ENCODE measurements at regions not wholly inside any gene's neighbourhood (a gene's known extent, or its start where the extent isn't known, plus 50 kb on each side); places are given as distances from the start of the nearest gene placed in this dataset.
"Not testable (repeated sequence)": the region's sequence is repeated elsewhere in the genome, so short reads cannot be mapped to it uniquely, and the experiment has no call there.

- H3K36me3 ChIP-seq = no peaks in the 10 kb centered on the region
- H3K4me1 ChIP-seq = no peaks in the 10 kb centered on the region
- ATAC-seq = no peak
- TF ChIP-seq POLR2AphosphoS5 (IDR thresholded peaks at IDR 0.05) = no peak
- TF ChIP-seq POLR2A (IDR thresholded peaks at IDR 0.05) = no peak
- no peak for TF ChIP-seq EP300 (IDR thresholded peaks at IDR 0.05)
- no peak for TF ChIP-seq CTCF (IDR thresholded peaks at IDR 0.05)
- no peak overlapping the region for H3K27ac ChIP-seq
- H3K9me3 ChIP-seq = no peaks in the 10 kb centered on the region
- no peak overlapping the region for H3K4me3 ChIP-seq
- H3K27me3 ChIP-seq = no peaks in the 10 kb centered on the region
- WGBS, 2 donors (ENCODE audit: low coverage in 1 of 2) = 36 to 86% methylated on average over 1 of the region's 1 CpG
Measured at GRCh38 chr10:22833781-22834180, 94.1 kb upstream of the ARMC3 start.

GRCh38 chr10:22833353-22833752 lies 94.5 kb upstream of the ARMC3 start:
- no peaks in the 10 kb centered on the region for H3K9me3 ChIP-seq
- WGBS, 2 donors (ENCODE audit: low coverage in 1 of 2) = 88 to 93% methylated on average over 5 of the region's 5 CpGs
- H3K27ac ChIP-seq = no peak overlapping the region
- H3K4me1 ChIP-seq = no peaks in the 10 kb centered on the region
- H3K4me3 ChIP-seq = no peak overlapping the region
- no peaks in the 10 kb centered on the region for H3K36me3 ChIP-seq
- no peak for TF ChIP-seq POLR2A (IDR thresholded peaks at IDR 0.05)
- no peak for TF ChIP-seq CTCF (IDR thresholded peaks at IDR 0.05)
- TF ChIP-seq POLR2AphosphoS5 (IDR thresholded peaks at IDR 0.05) = no peak
- no peak for TF ChIP-seq EP300 (IDR thresholded peaks at IDR 0.05)
- no peak for ATAC-seq
- no peaks in the 10 kb centered on the region for H3K27me3 ChIP-seq

- WGBS, 2 donors (ENCODE audit: low coverage in 1 of 2) = 100% methylated on average over 1 of the region's 2 CpGs; no CpG with 5 or more reads in 1 of the 2 donors
- Histone ChIP-seq H3K36me3 (no peaks in the 10 kb centered on the region), H3K9me3 (no peaks in the 10 kb centered on the region), H3K27me3 (no peaks in the 10 kb centered on the region), H3K4me3 (no peak overlapping the region), H3K27ac (no peak overlapping the region), H3K4me1 (no peaks in the 10 kb centered on the region)
- TF ChIP-seq EP300 (IDR thresholded peaks at IDR 0.05) = no peak
- no peak for TF ChIP-seq CTCF (IDR thresholded peaks at IDR 0.05)
- TF ChIP-seq POLR2AphosphoS5 (IDR thresholded peaks at IDR 0.05) = no peak
- TF ChIP-seq POLR2A (IDR thresholded peaks at IDR 0.05) = no peak
- no peak for ATAC-seq
Measured at GRCh38 chr10:22832851-22833250, 95.0 kb upstream of the ARMC3 start.

- WGBS, 2 donors (ENCODE audit: low coverage in 1 of 2) = 64 to 72% methylated on average over 4 of the region's 4 CpGs
- Histone ChIP-seq H3K27ac (no peak overlapping the region), H3K27me3 (no peaks in the 10 kb centered on the region), H3K4me1 (no peaks in the 10 kb centered on the region), H3K4me3 (no peak overlapping the region), H3K36me3 (no peaks in the 10 kb centered on the region), H3K9me3 (no peaks in the 10 kb centered on the region)
- no peak for TF ChIP-seq CTCF (IDR thresholded peaks at IDR 0.05)
- no peak for TF ChIP-seq POLR2A (IDR thresholded peaks at IDR 0.05)
- TF ChIP-seq POLR2AphosphoS5 (IDR thresholded peaks at IDR 0.05) = no peak
- no peak for ATAC-seq
Measured at GRCh38 chr10:22832066-22832602, 95.7 kb upstream of the ARMC3 start.

- WGBS, 2 donors (ENCODE audit: low coverage in 1 of 2) = 76 to 92% methylated on average over 2 to 8 of the region's 8 CpGs
- H3K4me3 ChIP-seq = no peak overlapping the region
- no peak overlapping the region for H3K27ac ChIP-seq
Measured at GRCh38 chr10:22831586-22831985, 96.3 kb upstream of the ARMC3 start.

GRCh38 chr10:22828712-22829111 lies 99.1 kb upstream of the ARMC3 start:
- ATAC-seq, H3K27ac ChIP-seq, H3K27me3 ChIP-seq, H3K9me3 ChIP-seq, H3K4me1 ChIP-seq, H3K36me3 ChIP-seq, H3K4me3 ChIP-seq: not testable (repeated sequence)

More at GRCh38 chr10:22831586-22831985, 96.3 kb upstream of the ARMC3 start:
- Histone ChIP-seq H3K27me3 (no peaks in the 10 kb centered on the region), H3K9me3 (no peaks in the 10 kb centered on the region), H3K36me3 (no peaks in the 10 kb centered on the region), H3K4me1 (no peaks in the 10 kb centered on the region)
- no peak for TF ChIP-seq POLR2AphosphoS5 (IDR thresholded peaks at IDR 0.05)
- no peak for TF ChIP-seq EP300 (IDR thresholded peaks at IDR 0.05)
- no peak for TF ChIP-seq POLR2A (IDR thresholded peaks at IDR 0.05)
- no peak for TF ChIP-seq CTCF (IDR thresholded peaks at IDR 0.05)
- ATAC-seq = no peak
